ENCODE measurements at regions not wholly inside any gene's neighbourhood (a gene's known extent, or its start where the extent isn't known, plus 50 kb on each side); places are given as distances from the start of the nearest gene placed in this dataset.

- no peak for DNase-seq (ENCODE audit: low read depth)
- H3K4me3 ChIP-seq (ENCODE audit: low read depth, low read length), result no peak overlapping the region
- TF ChIP-seq, protein P1, sequence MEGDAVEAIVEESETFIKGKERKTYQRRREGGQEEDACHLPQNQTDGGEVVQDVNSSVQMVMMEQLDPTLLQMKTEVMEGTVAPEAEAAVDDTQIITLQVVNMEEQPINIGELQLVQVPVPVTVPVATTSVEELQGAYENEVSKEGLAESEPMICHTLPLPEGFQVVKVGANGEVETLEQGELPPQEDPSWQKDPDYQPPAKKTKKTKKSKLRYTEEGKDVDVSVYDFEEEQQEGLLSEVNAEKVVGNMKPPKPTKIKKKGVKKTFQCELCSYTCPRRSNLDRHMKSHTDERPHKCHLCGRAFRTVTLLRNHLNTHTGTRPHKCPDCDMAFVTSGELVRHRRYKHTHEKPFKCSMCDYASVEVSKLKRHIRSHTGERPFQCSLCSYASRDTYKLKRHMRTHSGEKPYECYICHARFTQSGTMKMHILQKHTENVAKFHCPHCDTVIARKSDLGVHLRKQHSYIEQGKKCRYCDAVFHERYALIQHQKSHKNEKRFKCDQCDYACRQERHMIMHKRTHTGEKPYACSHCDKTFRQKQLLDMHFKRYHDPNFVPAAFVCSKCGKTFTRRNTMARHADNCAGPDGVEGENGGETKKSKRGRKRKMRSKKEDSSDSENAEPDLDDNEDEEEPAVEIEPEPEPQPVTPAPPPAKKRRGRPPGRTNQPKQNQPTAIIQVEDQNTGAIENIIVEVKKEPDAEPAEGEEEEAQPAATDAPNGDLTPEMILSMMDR (IDR thresholded peaks at IDR 0.05; ENCODE audit: insufficient read depth, low read depth, low read length), result no peak
Measured at GRCh38 chr7:153354071-153354470, 594.5 kb downstream of the ACTR3B start.

- no peak overlapping the region for H3K4me3 ChIP-seq (ENCODE audit: low read depth, low read length)
- no peak for DNase-seq (ENCODE audit: low read depth)
- TF ChIP-seq, protein P1 (IDR thresholded peaks at IDR 0.05; ENCODE audit: insufficient read depth, low read depth, low read length), result no peak
Measured at GRCh38 chr7:153370092-153370491, 610.5 kb downstream of the ACTR3B start.

DNA sequence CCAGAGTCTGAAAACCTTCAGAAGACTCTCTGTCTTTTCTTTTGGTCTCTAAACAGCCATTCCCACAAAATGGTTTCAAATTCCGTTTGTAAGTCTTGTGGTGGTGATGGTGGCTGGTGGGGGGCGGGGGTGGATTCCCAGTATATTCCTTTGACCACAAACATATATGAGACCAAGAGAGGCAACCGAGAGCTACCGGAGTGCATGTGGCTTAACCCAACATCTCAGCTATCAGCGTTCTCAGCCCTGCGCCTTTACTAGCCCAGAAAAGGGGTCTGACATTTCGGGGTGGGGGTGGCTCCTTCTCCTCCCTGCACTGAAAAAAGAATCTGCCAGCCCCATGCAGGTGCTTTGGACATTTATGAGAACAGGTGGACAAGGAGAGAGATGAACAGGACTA, 621.1 kb downstream of the ACTR3B start:
- no peak overlapping the region for H3K4me3 ChIP-seq (ENCODE audit: low read depth, low read length)
- TF ChIP-seq, protein P1 (IDR thresholded peaks at IDR 0.05; ENCODE audit: insufficient read depth, low read depth, low read length), result no peak
- no peak for DNase-seq (ENCODE audit: low read depth)

- TF ChIP-seq, protein P1 (IDR thresholded peaks at IDR 0.05; ENCODE audit: insufficient read depth, low read depth, low read length), result peak; percentile 44
- peak; percentile 2 for DNase-seq (ENCODE audit: low read depth)
- H3K4me3 ChIP-seq (ENCODE audit: low read depth, low read length), result no peak overlapping the region
Measured at GRCh38 chr7:153381275-153382040, 621.9 kb downstream of the ACTR3B start.

GRCh38 chr7:153382641-153383101, 623.1 kb downstream of the ACTR3B start:
- H3K4me3 ChIP-seq (ENCODE audit: low read depth, low read length), result no peak overlapping the region
- TF ChIP-seq, protein P1 (IDR thresholded peaks at IDR 0.05; ENCODE audit: insufficient read depth, low read depth, low read length), result no peak
- DNase-seq (ENCODE audit: low read depth), result peak; percentile 4

GRCh38 chr7:153383781-153384180, 624.2 kb downstream of the ACTR3B start:
- H3K4me3 ChIP-seq (ENCODE audit: low read depth, low read length), result no peak overlapping the region
- TF ChIP-seq, protein P1 (IDR thresholded peaks at IDR 0.05; ENCODE audit: insufficient read depth, low read depth, low read length), result no peak
- DNase-seq (ENCODE audit: low read depth), result no peak
